H1 (cell line): ENCODE measurements at regions not wholly inside any gene's neighbourhood (a gene's known extent, or its start where the extent isn't known, plus 50 kb on each side); places are given as distances from the start of the nearest gene placed in this dataset.

Source experiments
- CTCF ChIA-PET: fragments of 300-600 bp; sonication (Branson Sonifier 250); formaldehyde crosslinking; loops from one replicate; lab custom pipeline; 2021; ENCODE audit not compliant: partially characterized antibody; lab: Charles Lee
- POLR2A ChIA-PET: fragments of 300-600 bp; sonication (Branson Sonifier 250); formaldehyde crosslinking; loops from one replicate; lab custom pipeline; 2021; ENCODE audit warnings: inconsistent platforms; ENCODE audit not compliant: partially characterized antibody; lab: Charles Lee
- DNase-seq, 2 experiments: peaks; one replicate each; pipeline versions ENCODE4 v3.0.0 to v3.0.0-alpha.2; 2010 to 2022; ENCODE audit warnings: low spot score in 2 of 2, low read depth in 1 of 2, mixed read lengths in 1 of 2
- FAIRE-seq: peaks from 2 replicates; lab custom pipeline; 2011; peaks lifted over from hg19 to GRCh38; lab: Jason Lieb, UNC
- H2AFZ ChIP-seq: 2 replicates; pipeline ENCODE4 v1.8.1; 2012; ENCODE audit warnings: low read length, inconsistent platforms
- H2AK5ac ChIP-seq: 2 replicates; pipeline ENCODE4 v1.6.1; 2013; ENCODE audit warnings: low read depth, low read length
- H2BK120ac ChIP-seq: replicated peaks from 2 replicates; pipeline ENCODE3; 2013; ENCODE audit warnings: low read depth, low read length, inconsistent platforms
- H2BK12ac ChIP-seq: 2 replicates; pipeline ENCODE4 v1.6.1; 2013; ENCODE audit warnings: low read depth, low read length
- H2BK15ac ChIP-seq: 2 replicates; pipeline ENCODE4 v1.6.1; 2013; ENCODE audit warnings: low read length
- H2BK20ac ChIP-seq: 2 replicates; pipeline ENCODE4 v1.6.1; 2013; ENCODE audit warnings: low read length
- H2BK5ac ChIP-seq: 2 replicates; pipeline ENCODE4 v1.6.1; 2013; ENCODE audit warnings: low read depth, low read length
- H3K14ac ChIP-seq: 2 replicates; pipeline ENCODE4 v1.6.1; 2013; ENCODE audit warnings: inconsistent platforms; ENCODE audit not compliant: insufficient read length
- H3K18ac ChIP-seq: 2 replicates; pipeline ENCODE4 v1.6.1; 2013; ENCODE audit warnings: low read length; ENCODE audit errors: extremely low read depth
- H3K23ac ChIP-seq: 2 replicates; pipeline ENCODE4 v1.6.1; 2013; ENCODE audit warnings: inconsistent platforms; ENCODE audit not compliant: insufficient read length
- H3K23me2 ChIP-seq: 2 replicates; pipeline ENCODE4 v1.6.1; 2013; ENCODE audit warnings: low read depth, low read length
- H3K27ac ChIP-seq: 2 replicates; pipeline ENCODE4 v1.6.1; 2011; ENCODE audit warnings: low read depth, low read length, inconsistent platforms
- H3K27me3 ChIP-seq, 4 experiments: replicated peaks in 1 of 4; 1 replicate in 1 of 4; 2 replicates in 3 of 4; pipeline versions ENCODE4 v1.6.1 to v1.8.1; 2011 to 2013; ENCODE audit warnings: low read length in 3 of 4, mild to moderate bottlenecking in 3 of 4, inconsistent platforms in 2 of 4, mixed read lengths in 2 of 4, moderate library complexity in 1 of 4; ENCODE audit not compliant: control insufficient read depth in 3 of 4, insufficient read depth in 3 of 4; ENCODE audit errors: extremely low read depth in 1 of 4
- H3K36me3 ChIP-seq, 4 experiments: 2 replicates each; pipeline versions ENCODE4 v1.6.1 to v1.8.1; 2011 to 2013; ENCODE audit warnings: mild to moderate bottlenecking in 4 of 4, low read length in 3 of 4, moderate library complexity in 2 of 4, control low read depth in 1 of 4, inconsistent platforms in 1 of 4; ENCODE audit not compliant: insufficient read depth in 4 of 4, control insufficient read depth in 2 of 4
- H3K4ac ChIP-seq: replicated peaks from 2 replicates; pipeline ENCODE3; 2013; ENCODE audit warnings: low read length, low read depth, mixed read lengths, inconsistent platforms; ENCODE audit not compliant: insufficient read length
- H3K4me1 ChIP-seq, 4 experiments: replicated peaks in 1 of 4; 1 replicate in 1 of 4; 2 replicates in 3 of 4; pipeline versions ENCODE4 v1.6.1 to v1.8.1; 2011 to 2013; ENCODE audit warnings: low read length in 3 of 4, inconsistent platforms in 2 of 4, mixed read lengths in 1 of 4; ENCODE audit not compliant: insufficient read depth in 4 of 4, control insufficient read depth in 3 of 4
- H3K4me2 ChIP-seq, 2 experiments: 2 replicates each; pipeline versions ENCODE4 v1.6.1 to v1.8.1; 2011 to 2013; ENCODE audit warnings: low read depth in 2 of 2, low read length in 2 of 2, control low read depth in 1 of 2, inconsistent platforms in 1 of 2, mild to moderate bottlenecking in 1 of 2; ENCODE audit not compliant: insufficient read depth in 1 of 2
- H3K4me3 ChIP-seq, 4 experiments: fragments of 200-600, 300-600 bp in 1 of 4; sonication (generic), shearing (Covaris generic), sonication (Bioruptor Twin) in 1 of 4; 2 replicates each; pipeline versions ENCODE4 v1.5.1 to v1.8.1; 2011 to 2016; ENCODE audit warnings: low read length in 4 of 4, low read depth in 3 of 4, control low read depth in 2 of 4, inconsistent platforms in 2 of 4, mild to moderate bottlenecking in 2 of 4, mixed read lengths in 1 of 4, moderate library complexity in 1 of 4; ENCODE audit not compliant: insufficient read depth in 2 of 4; ENCODE audit errors: extremely low read depth in 1 of 4
- H3K56ac ChIP-seq: replicated peaks from 2 replicates; pipeline ENCODE3; 2013; ENCODE audit warnings: low read depth, mild to moderate bottlenecking, mixed read lengths, low read length, inconsistent platforms; ENCODE audit not compliant: insufficient read length
- H3K79me1 ChIP-seq: 2 replicates; pipeline ENCODE4 v1.6.1; 2013; ENCODE audit warnings: low read depth, low read length, control low read depth
- H3K79me2 ChIP-seq, 2 experiments: 2 replicates each; pipeline versions ENCODE4 v1.6.1 to v1.8.1; 2012 to 2013; ENCODE audit warnings: low read length in 2 of 2, mild to moderate bottlenecking in 2 of 2, inconsistent platforms in 1 of 2; ENCODE audit not compliant: insufficient read depth in 2 of 2, control insufficient read depth in 1 of 2
- H3K9ac ChIP-seq, 4 experiments: replicated peaks in 1 of 4; 1 replicate in 1 of 4; 2 replicates in 3 of 4; pipeline versions ENCODE4 v1.6.1 to v1.8.1; 2011 to 2013; ENCODE audit warnings: low read depth in 3 of 4, low read length in 3 of 4, control low read depth in 2 of 4, mild to moderate bottlenecking in 2 of 4, moderate library complexity in 2 of 4, inconsistent platforms in 1 of 4; ENCODE audit errors: extremely low read depth in 1 of 4
- H3K9me3 ChIP-seq, 2 experiments: 2 replicates each; pipeline versions ENCODE4 v1.6.1 to v1.8.1; 2012 to 2013; ENCODE audit warnings: mild to moderate bottlenecking in 2 of 2, moderate library complexity in 2 of 2, control low read depth in 1 of 2, inconsistent platforms in 1 of 2, low read depth in 1 of 2, low read length in 1 of 2, mixed read lengths in 1 of 2; ENCODE audit not compliant: insufficient read depth in 2 of 2
- H4K20me1 ChIP-seq, 2 experiments: replicated peaks in 1 of 2; 2 replicates each; pipeline versions ENCODE3 to v1.8.1; 2011 to 2013; ENCODE audit warnings: inconsistent platforms in 2 of 2, low read length in 2 of 2, mild to moderate bottlenecking in 1 of 2; ENCODE audit not compliant: insufficient read depth in 2 of 2, control insufficient read depth in 1 of 2
- H4K5ac ChIP-seq: 2 replicates; pipeline ENCODE4 v1.6.1; 2013; ENCODE audit warnings: low read length, low read depth, mixed read lengths, inconsistent platforms; ENCODE audit not compliant: insufficient read length
- H4K8ac ChIP-seq: 2 replicates; pipeline ENCODE4 v1.8.0; 2013; ENCODE audit warnings: mild to moderate bottlenecking, moderate library complexity, low read length, inconsistent platforms; ENCODE audit not compliant: insufficient read depth; ENCODE audit errors: extremely low read depth
- H4K91ac ChIP-seq: replicated peaks from 2 replicates; pipeline ENCODE3; 2013; ENCODE audit warnings: low read length, mixed read lengths, inconsistent platforms; ENCODE audit not compliant: insufficient read length
- CTBP2 ChIP-seq: IDR thresholded peaks from 2 replicates; pipeline ENCODE4 v1.7.0; 2011; ENCODE audit warnings: borderline replicate concordance, mild to moderate bottlenecking, moderate library complexity, mixed read lengths, low read length; ENCODE audit not compliant: insufficient read depth, insufficient read length
- JUN ChIP-seq: IDR thresholded peaks from 2 replicates; pipeline ENCODE4 v1.6.1; 2011; ENCODE audit warnings: low read depth, mild to moderate bottlenecking, improper control_type of control experiment, low read length
- KDM1A ChIP-seq: fragments of 200-600, 300-600 bp; sonication (generic); IDR thresholded peaks from 2 replicates; pipeline ENCODE4 v1.7.1; 2016; ENCODE audit warnings: mild to moderate bottlenecking, low read length, borderline replicate concordance
- PHF8 ChIP-seq: fragments of 200-600 bp; sonication (generic); conservative IDR thresholded peaks from 2 replicates; pipeline ENCODE4 v1.7.1; 2012; ENCODE audit warnings: low read depth, mild to moderate bottlenecking, inconsistent platforms, low read length, moderate library complexity
- POU5F1 ChIP-seq: IDR thresholded peaks from 2 replicates; pipeline ENCODE4 v1.6.1; 2011; ENCODE audit warnings: low read depth, mild to moderate bottlenecking, low read length, moderate library complexity
- RNF2 ChIP-seq: fragments of 200-900, 300-1000 bp; sonication (generic); IDR thresholded peaks from 2 replicates; pipeline ENCODE4 v1.7.1; 2016; ENCODE audit warnings: borderline replicate concordance, low read depth, mild to moderate bottlenecking, antibody characterized with exemption, low read length; ENCODE audit not compliant: poor library complexity, severe bottlenecking; ENCODE audit errors: missing control alignments
- SIX5 ChIP-seq: IDR thresholded peaks from 2 replicates; pipeline ENCODE4 v1.6.1; 2011; ENCODE audit warnings: mild to moderate bottlenecking, low read depth, low read length
- TAF7 ChIP-seq: optimal IDR thresholded peaks from 2 replicates; pipeline ENCODE3; 2011; ENCODE audit warnings: low read depth, mild to moderate bottlenecking, inconsistent platforms, low read length, moderate library complexity, borderline replicate concordance
- WGBS, 2 experiments: shearing (Covaris generic) in 1 of 2; methylation state at CpG; one replicate each; pipeline versions ENCODE4 v1.1.6 to v1.1.7; 2013 to 2015; ENCODE audit warnings: low lambda C conversion rate in 2 of 2, mixed read lengths in 2 of 2, inconsistent platforms in 1 of 2, low coverage in 1 of 2, missing lambda C conversion rate in 1 of 2; ENCODE audit not compliant: insufficient replicate concordance in 2 of 2, insufficient coverage in 1 of 2, insufficient read length in 1 of 2; ENCODE audit errors: extremely low coverage in 1 of 2, missing lambda C conversion rate in 1 of 2; 5-methylcytosine and 5-hydroxymethylcytosine counted together
- TF ChIP-seq, protein P1 (sequence below): IDR thresholded peaks from 2 replicates; pipeline ENCODE4 v1.6.1; 2011; ENCODE audit warnings: low read length, improper control_type of control experiment
- TF ChIP-seq, protein P2 (sequence below), 3 experiments: IDR thresholded peaks; 1 replicate in 2 of 3; 2 replicates in 1 of 3; pipeline versions ENCODE4 v1.5.1 to v1.6.1; 2011; ENCODE audit warnings: low read length in 3 of 3, mild to moderate bottlenecking in 3 of 3, inconsistent platforms in 2 of 3, low read depth in 1 of 3, moderate library complexity in 1 of 3; ENCODE audit not compliant: insufficient read depth in 1 of 3; ENCODE audit errors: control extremely low read depth in 1 of 3

DNA sequence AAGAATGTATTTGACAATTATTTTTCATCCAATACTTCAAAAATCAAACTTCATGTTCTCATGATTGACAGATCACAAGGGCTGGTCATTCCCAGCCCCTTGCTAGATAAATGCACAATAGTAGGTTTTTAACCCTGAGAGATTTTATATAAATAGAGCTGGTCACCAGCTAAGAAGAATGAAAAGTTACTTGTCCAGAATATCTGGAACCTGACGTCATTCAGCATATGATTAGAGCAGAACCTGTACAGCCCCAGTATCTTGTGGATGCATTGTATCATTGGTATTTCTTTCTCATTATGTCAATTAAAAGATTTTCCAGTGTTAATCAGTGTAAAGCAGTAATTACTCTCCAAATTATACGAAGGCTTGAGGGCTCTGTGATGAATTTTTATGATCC lies 202.8 kb upstream of the RND3 start:
- POLR2A ChIA-PET: no interaction called here
- Histone ChIP-seq H3K18ac (no peak overlapping the region), H3K23me2 (no peaks in the 10 kb centered on the region), H3K14ac (no peak overlapping the region), H3K9me3 (no peaks in the 10 kb centered on the region), H4K5ac (no peak overlapping the region), H4K20me1 (no peaks in the 10 kb centered on the region), H3K79me2 (no peaks in the 10 kb centered on the region), H4K91ac (no peak overlapping the region), H3K27me3 (no peaks in the 10 kb centered on the region), H3K27ac (no peak overlapping the region), H3K79me1 (no peaks in the 10 kb centered on the region), H3K4me1 (no peaks in the 10 kb centered on the region; a peak in 1 of 7 replicates), H2BK15ac (no peak overlapping the region), H2AK5ac (no peak overlapping the region), H2BK120ac (no peak overlapping the region), H2BK12ac (no peak overlapping the region), H3K56ac (no peak overlapping the region), H3K4me2 (no peak overlapping the region), H3K9ac (no peak overlapping the region), H3K4ac (no peak overlapping the region), H3K36me3 (no peaks in the 10 kb centered on the region), H3K4me3 (no peak overlapping the region), H2BK5ac (no peak overlapping the region), H4K8ac (no peak overlapping the region), H3K23ac (no peak overlapping the region), H2AFZ (no peak overlapping the region), H2BK20ac (no peak overlapping the region)
- WGBS, 2 experiments: 100% methylated on average over 2 of the region's 2 CpGs; no CpG with 5 or more reads in 1 of the 2 experiments
- DNase-seq (no peak), FAIRE-seq (no peak)
- CTCF ChIA-PET: interaction anchor here (0.6 kb wide), 1 partner anchor 553 kb away, joined by 3 read pairs; no protein-coding TSS in a partner anchor
- TF ChIP-seq TAF7 (no peak), PHF8 (no peak), JUN (no peak), RNF2 (no peak), CTBP2 (no peak), SIX5 (no peak), POU5F1 (no peak), KDM1A (no peak)
- TF ChIP-seq, protein P1, sequence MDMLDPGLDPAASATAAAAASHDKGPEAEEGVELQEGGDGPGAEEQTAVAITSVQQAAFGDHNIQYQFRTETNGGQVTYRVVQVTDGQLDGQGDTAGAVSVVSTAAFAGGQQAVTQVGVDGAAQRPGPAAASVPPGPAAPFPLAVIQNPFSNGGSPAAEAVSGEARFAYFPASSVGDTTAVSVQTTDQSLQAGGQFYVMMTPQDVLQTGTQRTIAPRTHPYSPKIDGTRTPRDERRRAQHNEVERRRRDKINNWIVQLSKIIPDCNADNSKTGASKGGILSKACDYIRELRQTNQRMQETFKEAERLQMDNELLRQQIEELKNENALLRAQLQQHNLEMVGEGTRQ: no peak
- TF ChIP-seq, protein P2, sequence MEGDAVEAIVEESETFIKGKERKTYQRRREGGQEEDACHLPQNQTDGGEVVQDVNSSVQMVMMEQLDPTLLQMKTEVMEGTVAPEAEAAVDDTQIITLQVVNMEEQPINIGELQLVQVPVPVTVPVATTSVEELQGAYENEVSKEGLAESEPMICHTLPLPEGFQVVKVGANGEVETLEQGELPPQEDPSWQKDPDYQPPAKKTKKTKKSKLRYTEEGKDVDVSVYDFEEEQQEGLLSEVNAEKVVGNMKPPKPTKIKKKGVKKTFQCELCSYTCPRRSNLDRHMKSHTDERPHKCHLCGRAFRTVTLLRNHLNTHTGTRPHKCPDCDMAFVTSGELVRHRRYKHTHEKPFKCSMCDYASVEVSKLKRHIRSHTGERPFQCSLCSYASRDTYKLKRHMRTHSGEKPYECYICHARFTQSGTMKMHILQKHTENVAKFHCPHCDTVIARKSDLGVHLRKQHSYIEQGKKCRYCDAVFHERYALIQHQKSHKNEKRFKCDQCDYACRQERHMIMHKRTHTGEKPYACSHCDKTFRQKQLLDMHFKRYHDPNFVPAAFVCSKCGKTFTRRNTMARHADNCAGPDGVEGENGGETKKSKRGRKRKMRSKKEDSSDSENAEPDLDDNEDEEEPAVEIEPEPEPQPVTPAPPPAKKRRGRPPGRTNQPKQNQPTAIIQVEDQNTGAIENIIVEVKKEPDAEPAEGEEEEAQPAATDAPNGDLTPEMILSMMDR (IDR thresholded peaks at IDR 0.05; ENCODE audit: control extremely low read depth in 1 of 3, insufficient read depth in 1 of 3, low read depth in 1 of 3, low read length in 3 of 3): no peak
